Epithelial cell of proximal tubule (primary cell): ENCODE measurements at regions not wholly inside any gene's neighbourhood (a gene's known extent, or its start where the extent isn't known, plus 50 kb on each side); places are given as distances from the start of the nearest gene placed in this dataset.

Experiments used
- DNase-seq: peaks from one replicate; pipeline ENCODE4 v3.0.0-alpha.2; 2011; ENCODE audit warnings: low read depth
- H3K4me3 ChIP-seq: 2 replicates; pipeline ENCODE4 v1.5.1; 2011; ENCODE audit warnings: low read depth, mild to moderate bottlenecking, low read length
- CTCF ChIP-seq: conservative IDR thresholded peaks from 2 replicates; pipeline ENCODE4 v1.5.1; 2012; ENCODE audit warnings: low read depth, mild to moderate bottlenecking, low read length

GRCh38 chr7:8373851-8374250, 59.6 kb upstream of the NXPH1 start:
- no peak for DNase-seq
- TF ChIP-seq CTCF, result no peak
- H3K4me3 ChIP-seq, result no peak overlapping the region

GRCh38 chr7:8378349-8379019, 54.9 kb upstream of the NXPH1 start:
- H3K4me3 ChIP-seq, result no peak overlapping the region
- no peak for TF ChIP-seq CTCF
- DNase-seq, result no peak

GRCh38 chr7:8379264-8379663, 54.1 kb upstream of the NXPH1 start:
- no peak for TF ChIP-seq CTCF
- no peak overlapping the region for H3K4me3 ChIP-seq
- DNase-seq, result no peak

- H3K4me3 ChIP-seq, result no peak overlapping the region
- no peak for TF ChIP-seq CTCF
- no peak for DNase-seq
Observed at GRCh38 chr7:8380130-8380529, 53.3 kb upstream of the NXPH1 start.

GRCh38 chr7:8382004-8382730, 51.2 kb upstream of the NXPH1 start:
- TF ChIP-seq CTCF, result no peak
- no peak for DNase-seq
- no peak overlapping the region for H3K4me3 ChIP-seq
